HG03575 (cell line): ENCODE measurements at regions not wholly inside any gene's neighbourhood (a gene's known extent, or its start where the extent isn't known, plus 50 kb on each side); places are given as distances from the start of the nearest gene placed in this dataset.

Experiments used
- ATAC-seq: cut with Tn5 transposase; IDR thresholded peaks from one replicate; pipeline ENCODE4 v1.9.1; 2021; ENCODE audit not compliant: unreplicated experiment, insufficient number of reproducible peaks, low FRiP score; ENCODE audit errors: extremely low read depth

DNA sequence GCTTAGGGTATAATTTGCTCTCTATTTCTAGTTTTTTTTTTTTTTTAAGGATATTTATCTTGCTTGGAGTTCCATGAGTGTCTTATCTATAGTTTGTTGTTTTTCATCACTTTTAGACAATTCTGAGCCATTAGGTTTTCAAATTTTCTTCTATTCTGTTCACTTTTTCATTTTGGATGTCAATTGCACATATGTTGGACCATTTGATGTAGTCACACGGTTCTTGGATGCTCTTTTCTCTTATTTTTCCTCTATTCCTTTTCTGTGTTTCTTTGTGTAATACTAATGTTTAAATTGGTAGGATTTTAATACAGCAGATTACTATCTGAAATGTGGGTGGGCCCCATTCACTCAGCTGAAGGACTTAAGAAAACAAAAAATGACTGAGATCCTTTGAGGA, 292.6 kb downstream of the CALCRL start:
- no peak for ATAC-seq

GRCh38 chr2:187150670-187151069, 297.4 kb downstream of the CALCRL start:
- ATAC-seq = no peak

DNA sequence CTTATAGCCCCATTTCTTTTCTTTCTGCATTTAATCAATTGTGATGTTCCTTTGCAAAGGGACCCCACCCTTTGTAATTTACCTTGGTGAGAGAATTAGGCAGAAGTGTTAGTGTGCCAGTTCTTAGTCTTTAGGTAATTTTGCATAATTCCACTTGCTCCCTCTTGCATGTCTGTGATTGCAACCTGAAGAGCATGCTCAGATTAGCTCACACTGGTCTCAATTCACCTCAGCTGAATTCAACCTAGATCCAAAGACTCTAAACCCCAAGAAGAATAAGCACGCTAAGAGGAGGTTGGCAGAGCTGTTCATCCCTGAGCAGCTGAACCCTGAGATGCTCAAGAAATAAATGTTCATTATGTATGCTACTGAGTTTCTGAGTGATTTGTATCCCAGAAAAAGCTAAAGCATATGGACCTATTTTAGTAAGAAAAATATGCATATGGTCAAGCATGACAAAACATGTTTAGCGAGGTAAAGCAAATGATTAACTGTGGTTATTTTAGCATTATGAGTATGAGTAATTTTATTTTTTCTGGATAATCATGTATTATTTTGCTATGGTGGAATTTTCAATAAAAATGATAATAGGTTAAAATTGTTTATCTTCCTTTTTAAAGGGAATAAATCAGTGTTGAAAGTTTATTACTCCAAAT, 299.2 kb upstream of the ZSWIM2 start:
- ATAC-seq = no peak

- ATAC-seq = no peak
These were observed 294.6 kb upstream of the ZSWIM2 start for GRCh38 chr2:187143537-187143936.

GRCh38 chr2:187139469-187139868, 290.5 kb upstream of the ZSWIM2 start:
- ATAC-seq = no peak

DNA sequence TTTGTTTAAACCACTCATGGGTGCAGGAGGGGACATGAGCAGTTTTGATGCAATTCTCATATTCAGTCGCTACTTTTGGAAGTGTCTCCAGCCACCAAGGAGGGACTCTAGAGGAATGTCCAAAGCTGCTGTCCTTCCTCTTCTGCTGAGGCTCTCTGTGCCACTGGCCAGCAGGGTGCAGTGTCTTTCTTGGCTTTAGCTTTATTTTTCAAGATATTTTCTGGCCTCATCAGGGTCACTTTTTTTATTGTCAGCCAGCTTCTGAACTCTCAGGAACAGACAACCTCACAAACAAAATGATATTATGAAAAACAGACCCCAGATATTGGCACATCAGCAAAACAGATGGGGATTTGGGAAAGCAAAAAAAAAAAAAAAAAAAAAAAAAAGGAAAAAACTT, 289.3 kb upstream of the ZSWIM2 start:
- no peak for ATAC-seq

DNA sequence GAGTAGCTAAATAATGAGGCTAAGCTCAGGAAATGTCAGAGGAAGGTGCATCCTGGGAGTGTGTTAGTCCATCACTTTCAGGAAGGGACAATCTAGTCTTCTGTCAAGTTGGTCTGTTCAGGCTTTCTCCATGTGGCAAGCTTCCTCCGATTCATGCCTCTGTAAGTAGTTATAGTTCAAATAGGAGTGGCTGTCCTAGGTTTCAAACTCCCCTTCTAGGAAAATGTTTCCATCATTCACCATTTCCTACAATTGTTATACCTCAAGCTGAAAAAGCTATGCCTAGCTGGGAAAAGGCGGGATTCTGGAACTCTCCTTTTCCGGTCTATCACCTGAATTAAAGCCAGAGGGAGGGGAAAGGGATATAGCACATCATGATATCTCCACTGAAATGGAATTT, 287.7 kb upstream of the ZSWIM2 start:
- ATAC-seq = no peak

DNA sequence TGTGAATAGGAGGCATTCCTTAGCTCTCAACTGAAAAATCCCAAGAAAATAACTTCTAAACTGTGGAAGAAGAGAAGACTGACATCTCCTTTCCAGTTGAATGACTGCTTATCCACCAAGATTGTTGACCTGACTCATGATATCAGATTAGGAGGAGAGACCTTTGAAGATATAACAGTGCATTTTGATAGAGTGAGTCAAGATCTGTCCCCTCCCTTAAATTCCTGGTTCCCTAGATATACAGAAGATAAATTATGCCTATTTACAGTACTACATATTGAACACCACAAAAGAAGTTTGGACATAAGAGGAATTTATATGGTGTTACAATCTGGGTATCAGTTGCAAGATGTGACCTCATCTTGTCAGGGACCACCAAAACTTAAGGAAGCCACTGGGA, 285.3 kb upstream of the ZSWIM2 start:
- no peak for ATAC-seq

DNA sequence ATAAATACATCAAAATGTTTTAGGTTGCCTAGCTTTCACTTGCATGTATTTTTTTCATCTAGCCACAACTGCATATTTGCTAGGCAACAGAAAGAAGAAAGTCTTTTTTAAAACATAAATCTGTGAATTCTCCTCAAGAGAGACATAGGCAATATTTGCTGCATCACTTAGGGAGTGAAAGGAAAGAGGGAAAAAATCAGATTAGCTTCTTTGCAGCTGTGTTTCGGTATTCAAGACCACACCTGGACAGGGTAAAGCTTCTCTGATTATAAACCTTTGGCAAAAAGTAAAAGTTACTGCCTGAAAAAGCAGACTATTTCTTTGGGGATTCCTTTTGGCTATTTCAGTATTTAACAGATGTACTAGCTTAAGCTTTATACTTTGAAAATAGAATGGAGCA, 280.9 kb upstream of the ZSWIM2 start:
- no peak for ATAC-seq

DNA sequence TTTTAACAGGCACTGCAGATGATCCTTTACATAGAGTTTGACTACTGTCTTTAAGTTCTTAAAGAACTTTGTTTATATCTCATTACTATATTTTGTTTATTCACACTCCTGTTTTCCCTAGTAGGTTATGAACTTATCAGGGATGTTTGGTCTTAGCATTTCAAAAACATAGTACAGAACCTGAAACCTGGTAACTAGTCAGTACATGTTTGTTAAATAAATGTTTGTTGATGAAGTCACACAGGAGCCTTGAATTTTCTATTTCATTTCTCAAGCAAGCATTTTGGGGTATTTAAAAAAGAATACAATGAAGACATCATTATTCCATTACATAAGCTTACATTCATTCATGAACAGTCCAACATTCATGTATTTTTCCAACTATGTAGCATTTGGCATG, 280.3 kb upstream of the ZSWIM2 start:
- no peak for ATAC-seq

DNA sequence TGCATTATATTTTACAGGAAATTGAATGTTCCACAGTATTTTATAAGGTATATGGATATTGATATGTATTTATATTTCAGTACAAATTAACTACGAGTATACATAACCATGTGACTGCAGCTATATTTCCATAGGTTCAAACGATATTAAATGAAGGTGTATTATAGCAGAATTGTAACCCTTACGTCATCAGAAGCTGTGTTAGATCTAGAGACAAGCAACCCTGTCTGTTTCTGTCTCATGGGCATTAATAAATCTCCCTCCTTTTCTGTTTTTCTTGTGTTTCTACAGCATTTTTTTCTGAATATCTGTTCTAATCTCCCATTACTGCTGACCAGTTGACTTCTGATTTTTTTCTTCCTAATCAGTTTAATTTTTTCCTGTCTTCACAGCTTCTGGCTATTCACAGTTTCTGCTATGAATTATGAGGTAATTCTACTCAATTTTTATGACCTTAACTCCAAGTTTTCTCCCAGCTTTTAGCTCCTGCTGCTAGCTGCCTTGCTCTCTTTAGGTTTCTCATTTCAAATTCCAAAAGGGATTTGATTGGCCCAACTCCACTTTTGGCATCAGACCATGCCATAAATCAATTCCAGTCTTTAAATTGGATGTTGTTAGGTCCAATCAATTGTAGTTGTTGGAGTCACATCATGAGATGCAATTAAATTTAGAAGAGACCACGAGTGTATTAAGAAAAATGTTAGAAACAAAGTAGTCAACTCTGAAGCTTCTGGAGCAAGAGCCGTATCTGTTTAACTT, 277.5 kb upstream of the ZSWIM2 start:
- no peak for ATAC-seq

DNA sequence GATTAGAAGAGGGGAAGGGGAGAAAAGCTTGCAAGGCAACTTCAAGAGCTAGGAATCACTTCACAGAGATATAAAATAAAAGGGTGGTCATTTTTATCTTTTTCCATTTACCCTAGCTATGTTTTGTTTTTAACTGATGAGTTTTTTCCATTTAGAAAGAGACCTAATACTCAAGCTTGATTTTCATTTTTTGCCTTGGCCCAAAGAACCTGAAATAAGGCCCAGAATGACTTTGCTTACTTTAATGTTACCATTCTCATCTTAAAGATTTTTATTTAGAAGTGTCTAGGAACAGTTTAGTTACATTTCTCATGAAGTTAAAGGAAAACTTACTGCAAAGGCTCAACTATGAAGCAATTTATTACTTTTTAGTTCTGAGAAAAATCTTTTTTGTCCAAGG, 276.3 kb upstream of the ZSWIM2 start:
- no peak for ATAC-seq

DNA sequence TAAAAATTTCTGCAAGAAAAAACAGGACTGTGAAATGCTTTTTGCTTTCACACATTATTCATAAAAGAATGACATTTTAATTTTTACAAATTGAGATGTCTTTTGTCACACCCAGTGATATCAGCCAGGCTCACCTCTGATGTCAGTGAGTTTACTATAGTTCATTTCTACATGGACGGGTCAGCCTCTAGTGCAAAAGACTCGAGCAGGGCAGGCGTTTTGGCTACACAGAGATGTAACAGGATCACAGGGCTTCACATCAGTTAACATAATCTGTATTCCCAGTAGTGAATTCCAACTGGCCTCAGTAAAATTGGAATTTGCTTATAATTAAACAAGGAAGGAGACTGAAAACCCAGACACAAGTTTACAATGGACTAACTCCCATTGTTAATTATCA, 275.6 kb upstream of the ZSWIM2 start:
- no peak for ATAC-seq

GRCh38 chr2:187118331-187119099, 269.5 kb upstream of the ZSWIM2 start:
- ATAC-seq = no peak

DNA sequence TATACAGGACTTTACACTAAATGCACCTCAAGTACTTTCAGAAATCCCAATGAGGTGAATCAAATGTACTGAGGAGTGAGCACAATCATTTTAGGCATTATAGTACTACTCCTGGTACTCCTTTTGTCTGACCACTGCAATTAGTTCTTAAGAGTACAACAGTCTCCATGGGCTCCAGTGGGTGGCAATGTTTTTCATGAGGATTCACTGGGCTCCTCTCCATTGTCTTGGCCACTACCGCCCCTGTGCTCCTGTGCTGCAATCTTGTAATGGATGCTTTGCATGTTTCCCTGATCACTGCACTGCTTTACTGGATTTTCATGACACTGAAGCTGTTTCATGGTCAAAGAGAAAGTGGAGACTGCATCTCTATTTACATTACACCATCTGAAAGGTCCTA, 268.5 kb upstream of the ZSWIM2 start:
- no peak for ATAC-seq

DNA sequence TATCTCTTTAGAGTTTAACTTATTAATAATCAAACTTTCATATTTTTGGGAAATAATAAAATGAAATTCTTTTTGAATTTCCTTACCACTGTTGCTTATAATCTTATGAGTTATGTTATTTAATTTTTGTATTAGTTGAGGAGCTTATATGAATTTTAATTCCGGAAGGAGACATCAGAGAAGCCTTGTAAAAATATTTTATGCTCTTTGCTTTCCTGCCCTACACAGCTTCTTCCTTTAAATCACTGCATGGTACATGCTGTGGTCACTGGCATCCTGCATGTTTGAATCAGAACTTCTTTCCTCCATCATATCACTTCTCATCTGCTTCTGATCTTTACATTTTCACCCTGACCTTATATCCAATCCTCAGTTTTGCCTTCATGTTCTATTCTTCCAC, 266.7 kb upstream of the ZSWIM2 start:
- ATAC-seq = no peak

- ATAC-seq = no peak
These were observed 258.0 kb upstream of the ZSWIM2 start for GRCh38 chr2:187107001-187107400.

DNA sequence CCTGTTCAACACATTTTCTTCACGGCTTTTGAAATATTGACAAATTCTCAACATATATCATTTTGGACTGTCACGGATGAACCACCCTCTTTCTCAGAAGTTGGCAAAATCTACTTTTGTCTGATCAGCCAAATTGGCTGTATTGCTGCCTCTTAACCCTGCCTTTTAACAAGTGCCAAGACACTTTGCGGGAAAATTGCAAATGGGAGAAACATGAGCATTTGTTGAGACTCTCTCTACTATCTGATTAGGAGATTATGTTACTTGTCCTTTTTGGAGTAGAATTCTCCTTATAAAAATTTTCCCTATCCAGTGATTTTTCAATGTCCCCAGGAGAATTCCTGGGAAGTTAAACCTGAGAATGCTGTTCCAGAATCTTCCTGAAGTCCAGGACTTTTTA, 256.2 kb upstream of the ZSWIM2 start:
- no peak for ATAC-seq

DNA sequence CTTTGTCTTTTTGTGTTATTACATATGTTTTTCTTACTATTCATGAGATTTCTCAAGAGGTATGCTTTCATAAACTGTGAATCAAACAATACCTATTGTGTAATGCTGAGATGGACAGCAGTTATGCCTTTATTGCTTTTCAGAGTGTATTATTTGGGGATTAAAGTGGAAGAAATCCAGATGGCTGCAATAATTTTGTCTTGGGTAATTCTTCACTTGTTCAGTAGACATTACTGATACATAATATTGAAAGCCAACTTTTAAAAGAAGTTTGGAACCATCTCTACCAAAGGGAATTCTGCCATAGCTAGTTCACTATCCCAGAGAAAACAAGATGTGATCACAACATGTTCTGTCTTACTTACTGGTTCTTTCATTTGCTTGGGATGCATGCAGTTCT, 253.4 kb upstream of the ZSWIM2 start:
- ATAC-seq = no peak

DNA sequence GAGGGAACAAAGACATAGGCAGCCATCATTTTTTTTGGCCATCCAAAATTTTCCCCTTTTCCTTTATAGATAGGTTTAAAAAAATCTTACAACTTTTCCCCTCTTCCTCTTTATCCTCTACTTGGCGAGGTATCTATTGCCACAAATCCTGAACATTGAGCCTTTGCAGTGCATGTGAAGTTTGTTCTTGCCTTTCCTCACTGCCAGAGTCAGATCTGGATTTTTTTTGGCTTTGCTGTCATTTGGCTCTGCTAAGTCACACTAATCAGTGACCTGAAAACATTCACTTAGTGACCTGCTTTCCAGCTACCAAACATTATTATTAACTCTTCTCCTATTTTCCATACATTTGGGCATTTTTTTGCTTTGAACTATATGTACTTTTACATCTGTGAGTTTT, 249.2 kb upstream of the ZSWIM2 start:
- no peak for ATAC-seq
